Right lobe of liver (tissue), 6 donors: ENCODE measurements at regions not wholly inside any gene's neighbourhood (a gene's known extent, or its start where the extent isn't known, plus 50 kb on each side); places are given as distances from the start of the nearest gene placed in this dataset.

Experiments used
- ATAC-seq, 4 donors: fragments of 200-7000 bp; cut with Tn5 transposase; one replicate each; pipeline ENCODE4 v1.9.1; 2020; ENCODE audit warnings: mild to moderate bottlenecking in 4 of 4, moderate library complexity in 4 of 4
- DNase-seq, 3 donors: peaks; one replicate each; pipeline ENCODE4 v3.0.0-alpha.2; 2020
- H3K27ac ChIP-seq, 3 donors: fragments of 200-600 bp; one replicate each; pipeline ENCODE4 v1.8.0; 2022
- H3K27me3 ChIP-seq, 2 donors: fragments of 200-600 bp; one replicate each; pipeline ENCODE4 v1.8.0; 2022
- H3K36me3 ChIP-seq, 4 donors: fragments of 200-600 bp; sonication (generic) in 1 of 4; one replicate each; pipeline versions ENCODE4 v1.5.1 to v1.8.0; 2017 to 2022; ENCODE audit warnings: control low read depth in 1 of 4
- H3K4me1 ChIP-seq, 4 donors: fragments of 200-600 bp; sonication (generic) in 1 of 4; one replicate each; pipeline versions ENCODE4 v1.5.1 to v1.8.0; 2017 to 2022; ENCODE audit warnings: control low read depth in 1 of 4
- H3K4me3 ChIP-seq, 3 donors: fragments of 200-600 bp; one replicate each; pipeline ENCODE4 v1.8.0; 2022
- H3K9me3 ChIP-seq, 4 donors: fragments of 200-600 bp; sonication (generic) in 1 of 4; one replicate each; pipeline versions ENCODE4 v1.5.1 to v1.8.0; 2017 to 2022; ENCODE audit warnings: control low read depth in 1 of 4
- CTCF ChIP-seq, 4 donors: fragments of 200-600 bp in 3 of 4; fragments of 450-650 bp in 1 of 4; IDR thresholded peaks; one replicate each; pipeline versions ENCODE4 v1.5.1 to v1.8.0; 2016 to 2022; ENCODE audit warnings: antibody characterized with exemption in 4 of 4, mild to moderate bottlenecking in 2 of 4
- POLR2A ChIP-seq: fragments of 450-650 bp; IDR thresholded peaks from one replicate; pipeline ENCODE4 v1.6.1; 2017; ENCODE audit warnings: antibody characterized with exemption, mild to moderate bottlenecking
- WGBS: methylation state at CpG from one replicate; pipeline ENCODE4 v1.1.6; 2018; ENCODE audit warnings: low coverage, low lambda C conversion rate; ENCODE audit not compliant: insufficient coverage; ENCODE audit errors: missing lambda C conversion rate; 5-methylcytosine and 5-hydroxymethylcytosine counted together
- intact Hi-C, 2 donors: fragments of 100-400 bp; cut with DNase I; formaldehyde crosslinking; loops; one replicate each; pipeline versions ENCODE4 v1.11.2 to v1.14.1; 2022
- donor health status: DM: no; HTN: yes; CAD: no.
- donor health status: DM: no; HTN: no; CAD: no.
- donor health status: DM: no; HTN: no; CAD: no.
- donor health status: DM: no; HTN: yes; CAD: no.
- donor health status: DM: no; HTN: yes; CAD: no.

- Histone ChIP-seq H3K27me3 (no peaks in the 10 kb centered on the region), H3K4me1 (no peaks in the 10 kb centered on the region), H3K9me3 (no peaks in the 10 kb centered on the region), H3K36me3 (no peaks in the 10 kb centered on the region), H3K27ac (no peak overlapping the region), H3K4me3 (no peak overlapping the region)
- no peak for ATAC-seq
- whole genome bisulfite sequencing: 61% methylated on average over 3 of the region's 6 CpGs
- no peak for DNase-seq
- intact Hi-C loops: no loop called here
- TF ChIP-seq POLR2A (no peak), CTCF (IDR thresholded peaks at IDR 0.05) (no peak)
These were observed 79.1 kb upstream of the GRIK3 start for GRCh38 chr1:37113285-37113997.

GRCh38 chr1:37118790-37119189, 84.5 kb upstream of the GRIK3 start:
- Histone ChIP-seq H3K36me3 (no peaks in the 10 kb centered on the region), H3K27me3 (no peaks in the 10 kb centered on the region), H3K27ac (no peak overlapping the region), H3K4me3 (no peak overlapping the region), H3K4me1 (no peaks in the 10 kb centered on the region), H3K9me3 (no peaks in the 10 kb centered on the region)
- no peak for DNase-seq
- intact Hi-C loops: no loop called here
- WGBS: 8% methylated on average over 1 of the region's 1 CpG
- ATAC-seq: no peak
- TF ChIP-seq CTCF (IDR thresholded peaks at IDR 0.05) (no peak), POLR2A (no peak)

- H3K36me3 ChIP-seq: no peaks in the 10 kb centered on the region
- TF ChIP-seq CTCF (IDR thresholded peaks at IDR 0.05) (no peak), POLR2A (no peak)
- no peaks in the 10 kb centered on the region for H3K4me1 ChIP-seq
- no peaks in the 10 kb centered on the region for H3K27me3 ChIP-seq
- intact Hi-C loops: no loop called here
- H3K9me3 ChIP-seq: no peaks in the 10 kb centered on the region
- ATAC-seq: no peak
- 32% methylated on average over 5 of the region's 6 CpGs for WGBS
- no peak overlapping the region for H3K27ac ChIP-seq
- H3K4me3 ChIP-seq: no peak overlapping the region
- no peak for DNase-seq
These were observed 86.0 kb upstream of the GRIK3 start for GRCh38 chr1:37120279-37120678.

DNA sequence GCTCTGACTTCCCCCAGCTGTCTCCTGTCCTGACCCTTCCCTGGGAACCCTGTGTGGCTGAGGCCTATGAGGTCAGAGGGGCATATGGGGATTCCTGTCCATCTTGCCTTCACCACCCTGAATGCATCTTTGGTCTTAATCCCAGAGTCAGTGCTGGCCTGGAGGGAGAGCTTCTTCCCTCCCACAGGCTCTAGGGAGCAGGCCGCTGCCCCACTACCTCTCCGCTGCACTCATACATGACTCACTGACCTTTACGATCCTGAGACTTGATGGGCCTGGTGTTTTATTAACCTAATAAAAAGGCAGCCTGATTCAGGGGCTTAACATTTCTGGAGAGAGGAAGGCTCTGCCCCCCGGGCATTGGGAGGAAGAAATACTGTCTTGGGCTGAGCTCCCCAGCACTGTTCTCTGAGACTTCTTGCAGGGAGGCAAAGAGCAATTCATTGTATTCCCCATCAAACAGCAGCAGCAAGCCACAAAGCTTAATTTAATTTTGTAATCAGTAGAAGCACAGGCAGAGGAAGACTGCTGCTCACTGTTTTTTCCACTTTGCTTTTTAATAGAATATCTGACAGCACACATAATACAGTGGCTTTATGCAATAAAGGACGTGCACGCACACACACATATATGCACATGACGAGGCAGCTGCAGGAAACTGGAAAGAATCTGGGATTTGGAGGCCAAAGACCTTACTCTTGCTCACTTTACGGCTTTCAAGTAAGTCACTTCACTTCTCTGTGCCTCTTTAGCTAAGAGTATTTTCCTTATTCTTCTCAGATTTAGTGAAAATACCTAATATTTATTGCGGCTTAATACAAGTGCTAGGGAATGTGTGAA, 89.2 kb upstream of the GRIK3 start:
- no peak overlapping the region for H3K4me3 ChIP-seq
- H3K4me1 ChIP-seq: no peaks in the 10 kb centered on the region
- no peak for ATAC-seq
- DNase-seq: no peak
- H3K36me3 ChIP-seq: no peaks in the 10 kb centered on the region
- intact Hi-C loops: no loop called here
- no peak overlapping the region for H3K27ac ChIP-seq
- WGBS: 63% methylated on average over 9 of the region's 9 CpGs
- H3K27me3 ChIP-seq: no peaks in the 10 kb centered on the region
- TF ChIP-seq CTCF (IDR thresholded peaks at IDR 0.05) (no peak), POLR2A (no peak)
- no peaks in the 10 kb centered on the region for H3K9me3 ChIP-seq
